ENCODE measurements at regions not wholly inside any gene's neighbourhood (a gene's known extent, or its start where the extent isn't known, plus 50 kb on each side); places are given as distances from the start of the nearest gene placed in this dataset.

- no peak for TF ChIP-seq TAF1 (IDR thresholded peaks at IDR 0.05; ENCODE audit: borderline replicate concordance, insufficient read depth, low read length)
- TF ChIP-seq POLR2AphosphoS5 (IDR thresholded peaks at IDR 0.05; ENCODE audit: low read depth, low read length), result no peak
- TF ChIP-seq REST (IDR thresholded peaks at IDR 0.05; ENCODE audit: insufficient read depth in 1 of 2, low read depth in 2 of 2, low read length in 2 of 2), result no peak
These were observed 77.6 kb upstream of the IPO5 start for GRCh38 chr13:97875911-97876310.

All from PFSK-1 (cell line).